ENCODE measurements at regions not wholly inside any gene's neighbourhood (a gene's known extent, or its start where the extent isn't known, plus 50 kb on each side); places are given as distances from the start of the nearest gene placed in this dataset.
"Not testable (repeated sequence)": the region's sequence is repeated elsewhere in the genome, so short reads cannot be mapped to it uniquely, and the experiment has no call there.

- DNase-seq = no peak
Measured at GRCh38 chr6:79150733-79151132, 72.7 kb upstream of the PHIP start.

GRCh38 chr6:79149884-79150283 is 71.8 kb upstream of the PHIP start:
- no peak for DNase-seq

- no peak for DNase-seq
Measured at GRCh38 chr6:79146421-79146820, 68.4 kb upstream of the PHIP start.

- DNase-seq = no peak
Measured at GRCh38 chr6:79145301-79145700, 67.2 kb upstream of the PHIP start.

GRCh38 chr6:79143320-79143898 is 65.4 kb upstream of the PHIP start:
- DNase-seq = no peak

- no peak for DNase-seq
Measured at GRCh38 chr6:79138146-79138545, 60.1 kb upstream of the PHIP start.

GRCh38 chr6:79137671-79138070 is 59.6 kb upstream of the PHIP start:
- no peak for DNase-seq

- no peak for DNase-seq
Measured at GRCh38 chr6:79135973-79136470, 58.0 kb upstream of the PHIP start.

- DNase-seq = peak; percentile 7
Measured at GRCh38 chr6:79134699-79135474, 56.8 kb upstream of the PHIP start.

GRCh38 chr6:79133173-79133572 is 55.1 kb upstream of the PHIP start:
- no peak for DNase-seq

- DNase-seq = not testable (repeated sequence)
Measured at GRCh38 chr6:79131220-79131619, 53.2 kb upstream of the PHIP start.

Measured in NCI-H2107 (cell line).